Lower lobe of right lung (tissue), 2 donors: ENCODE measurements at regions not wholly inside any gene's neighbourhood (a gene's known extent, or its start where the extent isn't known, plus 50 kb on each side); places are given as distances from the start of the nearest gene placed in this dataset.
"Not testable (repeated sequence)": the region's sequence is repeated elsewhere in the genome, so short reads cannot be mapped to it uniquely, and the experiment has no call there.

ENCODE experiments used
- ATAC-seq, 2 donors: fragments of 200-7000 bp; cut with Tn5 transposase; one replicate each; pipeline ENCODE4 v1.9.1; 2020 to 2022; ENCODE audit warnings: mild to moderate bottlenecking in 2 of 2, moderate library complexity in 2 of 2
- DNase-seq: peaks from one replicate; pipeline ENCODE4 v3.0.0-alpha.2; 2020
- H3K27ac ChIP-seq: fragments of 200-600 bp; one replicate; pipeline ENCODE4 v1.8.0; 2022
- H3K27me3 ChIP-seq: fragments of 200-600 bp; one replicate; pipeline ENCODE4 v1.8.0; 2022; ENCODE audit warnings: low read depth
- H3K36me3 ChIP-seq: fragments of 200-600 bp; one replicate; pipeline ENCODE4 v1.8.0; 2022; ENCODE audit warnings: mild to moderate bottlenecking
- H3K4me1 ChIP-seq: fragments of 200-600 bp; one replicate; pipeline ENCODE4 v1.8.0; 2022
- H3K4me3 ChIP-seq: fragments of 200-600 bp; one replicate; pipeline ENCODE4 v1.8.0; 2022; ENCODE audit warnings: mild to moderate bottlenecking
- H3K9me3 ChIP-seq: fragments of 200-600 bp; one replicate; pipeline ENCODE4 v1.8.0; 2022
- CTCF ChIP-seq: fragments of 200-600 bp; IDR thresholded peaks from one replicate; pipeline ENCODE4 v1.8.0; 2022; ENCODE audit warnings: antibody characterized with exemption, mild to moderate bottlenecking
- intact Hi-C: fragments of 100-400 bp; cut with DNase I; formaldehyde crosslinking; loops from one replicate; pipeline ENCODE4 v1.11.0; 2022
- donor health status: DM: no; HTN: yes; CAD: no; lungs with severe emphysema.

DNA sequence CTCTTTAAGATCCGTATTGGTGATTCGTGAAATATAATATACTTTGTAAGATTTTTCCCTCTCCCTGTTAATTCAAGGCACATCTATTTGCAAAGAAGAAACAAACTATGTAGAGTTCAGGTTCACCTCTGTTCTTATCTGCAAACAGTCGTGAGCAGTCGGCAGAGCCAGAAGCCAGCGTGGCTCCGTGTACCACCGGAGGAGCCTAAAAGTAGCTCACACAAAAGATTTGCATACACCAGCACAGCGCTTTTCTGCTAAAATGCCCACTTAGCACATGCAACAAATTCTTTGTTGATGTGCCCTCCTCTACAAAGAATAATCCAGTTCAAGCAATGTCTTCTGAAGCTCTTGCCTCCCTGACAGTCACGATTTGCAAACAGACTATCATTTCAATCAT lies 416.0 kb upstream of the TENM3 start:
- no peak overlapping the region for H3K4me3 ChIP-seq
- ATAC-seq (no peak), DNase-seq (no peak)
- H3K9me3 ChIP-seq = no peaks in the 10 kb centered on the region
- H3K27me3 ChIP-seq = no peaks in the 10 kb centered on the region
- no peaks in the 10 kb centered on the region for H3K36me3 ChIP-seq
- H3K4me1 ChIP-seq = no peaks in the 10 kb centered on the region
- no peak overlapping the region for H3K27ac ChIP-seq
- intact Hi-C loops = no loop called here
- TF ChIP-seq CTCF = no peak

DNA sequence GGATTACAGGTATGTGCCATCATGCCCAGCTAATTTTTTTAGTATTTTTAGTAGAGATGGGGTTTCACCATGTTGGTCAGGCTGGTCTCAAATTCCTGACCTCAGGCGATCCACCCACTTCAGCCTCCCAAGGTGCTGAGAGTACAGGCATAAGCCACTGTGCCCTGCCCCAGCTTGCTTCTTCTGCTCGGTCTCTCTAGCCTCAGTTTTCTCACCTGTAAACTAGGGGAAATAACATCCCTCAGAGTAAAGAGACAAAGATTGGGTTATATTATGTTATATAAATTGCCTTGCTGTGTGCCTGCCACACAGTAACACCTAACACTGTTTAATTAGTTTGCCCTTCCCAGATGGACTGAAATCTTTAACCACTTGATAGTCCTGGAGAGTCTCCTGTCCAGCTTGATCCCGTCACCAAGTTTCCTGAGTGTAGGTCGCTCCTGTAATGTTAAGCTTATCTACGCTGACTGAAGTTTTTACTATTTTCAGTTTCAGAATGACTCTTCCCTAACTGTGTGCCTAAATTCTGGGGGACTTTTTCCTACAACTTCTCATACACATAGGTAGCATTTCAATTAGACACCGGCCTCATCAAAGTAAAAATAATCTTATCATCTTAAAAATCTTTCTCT lies 412.7 kb upstream of the TENM3 start:
- TF ChIP-seq CTCF = no peak
- Histone ChIP-seq H3K9me3 (no peaks in the 10 kb centered on the region), H3K4me1 (no peaks in the 10 kb centered on the region), H3K27ac (no peak overlapping the region), H3K36me3 (no peaks in the 10 kb centered on the region), H3K27me3 (no peaks in the 10 kb centered on the region), H3K4me3 (no peak overlapping the region)
- no peak for DNase-seq
- ATAC-seq = no peak
- intact Hi-C loops = no loop called here

GRCh38 chr4:181834071-181834470 lies 409.1 kb upstream of the TENM3 start:
- H3K4me3 ChIP-seq = no peak overlapping the region
- DNase-seq (no peak), ATAC-seq (no peak)
- H3K9me3 ChIP-seq = peaks cover 2% of the 10 kb centered on the region
- no peak overlapping the region for H3K27ac ChIP-seq
- H3K4me1 ChIP-seq = no peaks in the 10 kb centered on the region
- intact Hi-C loops = no loop called here
- H3K36me3 ChIP-seq = no peaks in the 10 kb centered on the region
- no peak for TF ChIP-seq CTCF
- H3K27me3 ChIP-seq = no peaks in the 10 kb centered on the region

DNA sequence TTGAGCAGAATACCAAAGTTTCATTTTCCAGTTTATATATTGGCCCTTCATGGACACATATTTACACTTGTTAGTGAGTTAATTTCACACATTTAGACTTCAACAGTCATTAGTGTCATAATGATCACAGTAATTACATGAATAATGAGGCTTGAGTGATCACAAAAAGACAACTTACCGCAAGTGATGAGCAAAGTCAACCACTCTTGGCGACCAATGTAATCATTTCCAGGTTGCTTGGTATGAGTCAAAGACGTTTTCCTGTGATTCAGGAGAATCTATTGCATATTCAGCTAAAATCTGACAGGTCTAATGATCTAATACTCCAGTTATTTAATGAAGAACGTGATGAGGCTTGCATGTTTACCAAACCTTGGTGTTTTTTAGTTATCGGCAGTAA lies 407.9 kb upstream of the TENM3 start:
- no peak for ATAC-seq
- intact Hi-C loops = no loop called here

DNA sequence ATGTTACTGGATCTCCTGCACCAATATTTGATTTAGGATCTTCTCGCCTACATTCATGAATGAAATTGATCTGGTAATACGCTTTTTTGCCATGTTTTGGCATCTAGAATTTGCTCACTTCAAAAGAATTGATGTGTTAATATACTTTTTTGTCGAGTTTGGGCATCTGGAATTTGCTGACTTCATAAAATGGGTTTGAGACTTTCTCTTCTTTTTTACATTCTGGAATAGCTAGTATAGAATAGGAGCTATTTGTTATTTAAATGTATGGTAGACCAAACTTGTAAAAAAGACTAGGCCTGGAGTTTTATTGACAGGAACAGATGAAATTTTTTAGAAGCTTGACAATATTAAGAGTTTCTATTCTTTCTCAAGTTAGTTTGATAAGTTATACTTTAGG lies 404.9 kb upstream of the TENM3 start:
- peaks cover 2% of the 10 kb centered on the region for H3K9me3 ChIP-seq
- intact Hi-C loops = no loop called here
- no peaks in the 10 kb centered on the region for H3K36me3 ChIP-seq
- TF ChIP-seq CTCF = no peak
- no peaks in the 10 kb centered on the region for H3K4me1 ChIP-seq
- ATAC-seq = no peak
- no peak overlapping the region for H3K27ac ChIP-seq
- H3K4me3 ChIP-seq = no peak overlapping the region
- DNase-seq = no peak
- no peaks in the 10 kb centered on the region for H3K27me3 ChIP-seq

More for the DNA sequence above, 407.9 kb upstream of the TENM3 start:
- TF ChIP-seq CTCF = no peak
- no peak overlapping the region for H3K4me3 ChIP-seq
- H3K4me1 ChIP-seq = no peaks in the 10 kb centered on the region
- no peak for DNase-seq
- no peaks in the 10 kb centered on the region for H3K27me3 ChIP-seq
- peaks cover 2% of the 10 kb centered on the region for H3K9me3 ChIP-seq
- no peaks in the 10 kb centered on the region for H3K36me3 ChIP-seq
- no peak overlapping the region for H3K27ac ChIP-seq

DNA sequence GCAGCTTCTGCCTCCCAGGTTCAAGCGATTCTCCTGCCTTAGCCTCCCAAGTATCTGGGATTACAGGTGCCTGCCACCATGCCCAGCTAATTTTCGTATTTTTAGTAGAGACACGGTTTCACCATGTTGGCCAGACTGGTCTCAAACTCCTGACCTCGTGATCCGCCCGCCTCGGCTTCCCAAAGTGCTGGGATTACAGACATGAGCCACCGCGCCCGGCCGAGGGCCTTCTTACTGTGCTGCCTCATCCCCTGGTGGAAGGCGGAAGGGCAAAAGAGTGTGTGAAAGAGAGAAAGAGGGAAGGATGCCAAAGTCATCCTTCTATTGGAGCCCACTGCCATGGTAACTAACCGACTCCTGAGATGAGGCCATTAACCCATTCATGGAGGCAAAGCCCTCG lies 399.4 kb upstream of the TENM3 start:
- not testable (repeated sequence) for H3K4me3 ChIP-seq, DNase-seq

More for the DNA sequence above, 399.4 kb upstream of the TENM3 start:
- H3K27ac ChIP-seq, ATAC-seq, H3K36me3 ChIP-seq, H3K4me1 ChIP-seq, H3K9me3 ChIP-seq, H3K27me3 ChIP-seq, intact Hi-C loops: not testable (repeated sequence)
